ENCODE measurements at regions not wholly inside any gene's neighbourhood (a gene's known extent, or its start where the extent isn't known, plus 50 kb on each side); places are given as distances from the start of the nearest gene placed in this dataset.
A peak's percentile ranks its signal among the peaks of the same experiment; 100 is the strongest.

GRCh38 chr2:180442860-180443644 is 436.0 kb upstream of the CWC22 start:
- Histone ChIP-seq H3K4me3 (ENCODE audit: low read depth, low read length) (no peak overlapping the region), H3K36me3 (ENCODE audit: control insufficient read depth, insufficient read depth, low read length) (no peaks in the 10 kb centered on the region), H3K27me3 (ENCODE audit: control insufficient read depth, insufficient read depth, low read length) (no peaks in the 10 kb centered on the region)
- no peak for TF ChIP-seq CTCF (IDR thresholded peaks at IDR 0.05; ENCODE audit: insufficient read depth, low read length, poor library complexity, severe bottlenecking)
- peak; percentile 10 for DNase-seq (ENCODE audit: low read depth)

GRCh38 chr2:180419212-180419611 is 412.1 kb upstream of the CWC22 start:
- Histone ChIP-seq H3K4me3 (ENCODE audit: low read depth, low read length) (no peak overlapping the region), H3K36me3 (ENCODE audit: control insufficient read depth, insufficient read depth, low read length) (no peaks in the 10 kb centered on the region), H3K27me3 (ENCODE audit: control insufficient read depth, insufficient read depth, low read length) (no peaks in the 10 kb centered on the region)
- no peak for TF ChIP-seq CTCF (IDR thresholded peaks at IDR 0.05; ENCODE audit: insufficient read depth, low read length, poor library complexity, severe bottlenecking)
- DNase-seq (ENCODE audit: low read depth) = no peak

GRCh38 chr2:180416627-180417026 is 409.5 kb upstream of the CWC22 start:
- Histone ChIP-seq H3K4me3 (ENCODE audit: low read depth, low read length) (no peak overlapping the region), H3K27me3 (ENCODE audit: control insufficient read depth, insufficient read depth, low read length) (no peaks in the 10 kb centered on the region), H3K36me3 (ENCODE audit: control insufficient read depth, insufficient read depth, low read length) (no peaks in the 10 kb centered on the region)
- DNase-seq (ENCODE audit: low read depth) = no peak
- no peak for TF ChIP-seq CTCF (IDR thresholded peaks at IDR 0.05; ENCODE audit: insufficient read depth, low read length, poor library complexity, severe bottlenecking)

GRCh38 chr2:180413336-180413735 is 406.2 kb upstream of the CWC22 start:
- no peak for DNase-seq (ENCODE audit: low read depth)

GRCh38 chr2:180412219-180412618 is 405.1 kb upstream of the CWC22 start:
- no peak for TF ChIP-seq CTCF (IDR thresholded peaks at IDR 0.05; ENCODE audit: insufficient read depth, low read length, poor library complexity, severe bottlenecking)
- H3K36me3 ChIP-seq (ENCODE audit: control insufficient read depth, insufficient read depth, low read length) = no peaks in the 10 kb centered on the region
- H3K4me3 ChIP-seq (ENCODE audit: low read depth, low read length) = no peak overlapping the region
- DNase-seq (ENCODE audit: low read depth) = no peak
- no peaks in the 10 kb centered on the region for H3K27me3 ChIP-seq (ENCODE audit: control insufficient read depth, insufficient read depth, low read length)

More at GRCh38 chr2:180413336-180413735, 406.2 kb upstream of the CWC22 start:
- H3K27me3 ChIP-seq (ENCODE audit: control insufficient read depth, insufficient read depth, low read length) = no peaks in the 10 kb centered on the region
- no peaks in the 10 kb centered on the region for H3K36me3 ChIP-seq (ENCODE audit: control insufficient read depth, insufficient read depth, low read length)
- no peak overlapping the region for H3K4me3 ChIP-seq (ENCODE audit: low read depth, low read length)
- no peak for TF ChIP-seq CTCF (IDR thresholded peaks at IDR 0.05; ENCODE audit: insufficient read depth, low read length, poor library complexity, severe bottlenecking)

GRCh38 chr2:180411661-180412060 is 404.6 kb upstream of the CWC22 start:
- Histone ChIP-seq H3K4me3 (ENCODE audit: low read depth, low read length) (no peak overlapping the region), H3K36me3 (ENCODE audit: control insufficient read depth, insufficient read depth, low read length) (no peaks in the 10 kb centered on the region), H3K27me3 (ENCODE audit: control insufficient read depth, insufficient read depth, low read length) (no peaks in the 10 kb centered on the region)
- peak; percentile 69 for DNase-seq (ENCODE audit: low read depth)
- TF ChIP-seq CTCF (IDR thresholded peaks at IDR 0.05; ENCODE audit: insufficient read depth, low read length, poor library complexity, severe bottlenecking) = no peak

All from kidney epithelial cell (primary cell).